ENCODE measurements at regions not wholly inside any gene's neighbourhood (a gene's known extent, or its start where the extent isn't known, plus 50 kb on each side); places are given as distances from the start of the nearest gene placed in this dataset.

DNA sequence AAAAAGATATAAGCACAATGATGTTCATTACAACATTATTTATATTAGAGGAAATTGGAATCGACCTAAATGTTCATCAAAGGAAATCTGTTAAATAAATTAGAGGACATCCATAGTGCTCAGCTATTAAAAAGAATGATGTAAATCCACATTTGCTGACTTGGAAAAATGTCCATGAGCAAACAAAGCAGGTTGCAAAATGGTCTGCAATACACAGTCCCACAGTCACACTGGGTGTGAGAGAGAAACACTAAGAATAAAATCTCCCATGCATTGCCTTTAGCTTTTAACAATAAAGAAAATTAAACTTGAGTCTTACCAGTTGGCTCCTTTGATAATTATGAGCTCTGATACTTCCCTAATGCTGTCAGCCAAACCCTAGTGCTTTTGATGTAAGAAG lies 811.1 kb upstream of the SALL3 start:
- FAIRE-seq, result no peak

DNA sequence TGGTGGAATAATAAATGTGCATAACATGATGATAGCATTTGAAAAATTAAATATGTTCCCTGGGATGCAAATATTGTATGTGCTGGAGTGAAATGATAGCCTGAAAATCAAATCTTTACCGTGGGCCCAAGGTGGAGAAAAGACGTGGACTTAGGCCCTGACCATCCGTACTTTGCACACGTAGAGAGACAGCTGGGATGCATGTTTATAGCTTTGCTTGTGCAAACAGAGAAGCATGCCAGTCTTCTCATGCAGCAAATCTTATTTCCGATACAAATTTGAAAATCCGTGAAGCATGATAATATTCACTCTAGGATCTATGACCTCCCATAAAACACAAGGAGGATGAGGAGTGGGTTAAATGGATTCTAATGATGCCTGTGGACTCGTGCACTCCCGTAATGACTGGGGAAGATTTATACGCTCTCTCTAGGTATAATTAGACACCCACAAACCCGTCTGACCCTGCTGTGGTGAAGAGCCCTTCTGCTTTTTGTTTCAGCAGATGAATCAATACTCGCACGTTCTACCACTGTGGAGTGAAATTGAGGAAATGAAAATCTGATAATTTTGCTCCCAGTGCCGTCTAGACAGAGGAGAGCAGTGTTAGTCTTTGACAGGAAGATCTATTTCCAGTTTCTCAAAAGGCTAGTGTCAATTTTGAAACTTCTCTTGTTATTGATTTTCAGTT lies 810.3 kb upstream of the SALL3 start:
- H3K9me1 ChIP-seq (ENCODE audit: control insufficient read depth, extremely low read depth, insufficient read depth, low read length), result no peaks in the 10 kb centered on the region
- peaks cover 5% of the 10 kb centered on the region for H3K9me3 ChIP-seq (ENCODE audit: control insufficient read depth, low read depth, low read length)
- no peak for DNase-seq (ENCODE audit: low read depth, low spot score)
- no peaks in the 10 kb centered on the region for H3K79me2 ChIP-seq (ENCODE audit: control insufficient read depth, insufficient read depth, low read length)
- no peak for TF ChIP-seq EZH2 (IDR thresholded peaks at IDR 0.05; ENCODE audit: low read length)
- TF ChIP-seq, protein P1, sequence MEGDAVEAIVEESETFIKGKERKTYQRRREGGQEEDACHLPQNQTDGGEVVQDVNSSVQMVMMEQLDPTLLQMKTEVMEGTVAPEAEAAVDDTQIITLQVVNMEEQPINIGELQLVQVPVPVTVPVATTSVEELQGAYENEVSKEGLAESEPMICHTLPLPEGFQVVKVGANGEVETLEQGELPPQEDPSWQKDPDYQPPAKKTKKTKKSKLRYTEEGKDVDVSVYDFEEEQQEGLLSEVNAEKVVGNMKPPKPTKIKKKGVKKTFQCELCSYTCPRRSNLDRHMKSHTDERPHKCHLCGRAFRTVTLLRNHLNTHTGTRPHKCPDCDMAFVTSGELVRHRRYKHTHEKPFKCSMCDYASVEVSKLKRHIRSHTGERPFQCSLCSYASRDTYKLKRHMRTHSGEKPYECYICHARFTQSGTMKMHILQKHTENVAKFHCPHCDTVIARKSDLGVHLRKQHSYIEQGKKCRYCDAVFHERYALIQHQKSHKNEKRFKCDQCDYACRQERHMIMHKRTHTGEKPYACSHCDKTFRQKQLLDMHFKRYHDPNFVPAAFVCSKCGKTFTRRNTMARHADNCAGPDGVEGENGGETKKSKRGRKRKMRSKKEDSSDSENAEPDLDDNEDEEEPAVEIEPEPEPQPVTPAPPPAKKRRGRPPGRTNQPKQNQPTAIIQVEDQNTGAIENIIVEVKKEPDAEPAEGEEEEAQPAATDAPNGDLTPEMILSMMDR (optimal IDR thresholded peaks at IDR 0.05 in 1 of 3, IDR thresholded peaks at IDR 0.05 in 1 of 3, conservative IDR thresholded peaks at IDR 0.05 in 1 of 3; ENCODE audit: extremely low read depth in 1 of 3, insufficient read depth in 2 of 3, low read length in 3 of 3), result no peak
- no peak overlapping the region for H3K4me3 ChIP-seq (ENCODE audit: control insufficient read depth in 2 of 3, extremely low read depth in 1 of 3, insufficient read depth in 2 of 3, low read depth in 1 of 3, low read length in 3 of 3)
- H2AFZ ChIP-seq (ENCODE audit: control insufficient read depth, low read length), result no peak overlapping the region
- H3K27ac ChIP-seq (ENCODE audit: control insufficient read depth, insufficient read depth, low read length), result no peak overlapping the region
- no peaks in the 10 kb centered on the region for H3K27me3 ChIP-seq (ENCODE audit: control insufficient read depth, extremely low read depth, insufficient read depth, low read length)
- no peaks in the 10 kb centered on the region for H3K4me1 ChIP-seq (ENCODE audit: control insufficient read depth, extremely low read depth, insufficient read depth, low read length)
- no peak overlapping the region for H3K4me2 ChIP-seq (ENCODE audit: control insufficient read depth, extremely low read depth, insufficient read depth, low read depth, low read length)
- H3K9ac ChIP-seq (ENCODE audit: control insufficient read depth, extremely low read depth, insufficient read depth, low read length), result no peak overlapping the region
- FAIRE-seq, result no peak
- H3K36me3 ChIP-seq (ENCODE audit: control insufficient read depth in 2 of 2, extremely low read depth in 1 of 2, insufficient read depth in 2 of 2, low read length in 2 of 2), result no peaks in the 10 kb centered on the region
- dilution Hi-C loops (cut with MboI; ENCODE audit: extremely low pct_ligation_motif_present, low sequenced_read_pairs), result no loop called here
- no peaks in the 10 kb centered on the region for H4K20me1 ChIP-seq (ENCODE audit: control insufficient read depth, extremely low read depth, insufficient read depth, low read length)

More for the DNA sequence above, 811.1 kb upstream of the SALL3 start:
- Histone ChIP-seq H3K4me3 (ENCODE audit: control insufficient read depth in 2 of 3, extremely low read depth in 1 of 3, insufficient read depth in 2 of 3, low read depth in 1 of 3, low read length in 3 of 3) (no peak overlapping the region), H2AFZ (ENCODE audit: control insufficient read depth, low read length) (no peak overlapping the region), H3K27me3 (ENCODE audit: control insufficient read depth, extremely low read depth, insufficient read depth, low read length) (no peaks in the 10 kb centered on the region), H3K9ac (ENCODE audit: control insufficient read depth, extremely low read depth, insufficient read depth, low read length) (no peak overlapping the region), H3K4me2 (ENCODE audit: control insufficient read depth, extremely low read depth, insufficient read depth, low read depth, low read length) (no peak overlapping the region), H3K36me3 (ENCODE audit: control insufficient read depth in 2 of 2, extremely low read depth in 1 of 2, insufficient read depth in 2 of 2, low read length in 2 of 2) (no peaks in the 10 kb centered on the region), H4K20me1 (ENCODE audit: control insufficient read depth, extremely low read depth, insufficient read depth, low read length) (no peaks in the 10 kb centered on the region), H3K79me2 (ENCODE audit: control insufficient read depth, insufficient read depth, low read length) (no peaks in the 10 kb centered on the region), H3K9me3 (ENCODE audit: control insufficient read depth, low read depth, low read length) (peaks cover 5% of the 10 kb centered on the region), H3K27ac (ENCODE audit: control insufficient read depth, insufficient read depth, low read length) (no peak overlapping the region), H3K4me1 (ENCODE audit: control insufficient read depth, extremely low read depth, insufficient read depth, low read length) (no peaks in the 10 kb centered on the region), H3K9me1 (ENCODE audit: control insufficient read depth, extremely low read depth, insufficient read depth, low read length) (no peaks in the 10 kb centered on the region)
- dilution Hi-C loops (cut with MboI; ENCODE audit: extremely low pct_ligation_motif_present, low sequenced_read_pairs), result no loop called here
- DNase-seq (ENCODE audit: low read depth, low spot score), result no peak
- TF ChIP-seq, protein P1 (optimal IDR thresholded peaks at IDR 0.05 in 1 of 3, IDR thresholded peaks at IDR 0.05 in 1 of 3, conservative IDR thresholded peaks at IDR 0.05 in 1 of 3; ENCODE audit: extremely low read depth in 1 of 3, insufficient read depth in 2 of 3, low read length in 3 of 3), result no peak
- no peak for TF ChIP-seq EZH2 (IDR thresholded peaks at IDR 0.05; ENCODE audit: low read length)

Measured in keratinocyte (primary cell).